Uterus (tissue), 2 donors: ENCODE measurements at regions not wholly inside any gene's neighbourhood (a gene's known extent, or its start where the extent isn't known, plus 50 kb on each side); places are given as distances from the start of the nearest gene placed in this dataset.

ENCODE experiments used
- POLR2A ChIP-seq, 2 donors: fragments of 450-650 bp; IDR thresholded peaks; one replicate each; pipeline ENCODE4 v1.6.1; 2016; ENCODE audit warnings: antibody characterized with exemption in 2 of 2, mild to moderate bottlenecking in 1 of 2, moderate library complexity in 1 of 2
- TF ChIP-seq, protein P1 (sequence below), 4 experiments: fragments of 200-600 bp in 2 of 4; fragments of 450-650 bp in 2 of 4; sonication (generic) in 2 of 4; IDR thresholded peaks; one replicate each; pipeline ENCODE4 v1.5.1; 2016 to 2019; ENCODE audit warnings: antibody characterized with exemption in 4 of 4, mild to moderate bottlenecking in 2 of 4, moderate library complexity in 1 of 4

DNA sequence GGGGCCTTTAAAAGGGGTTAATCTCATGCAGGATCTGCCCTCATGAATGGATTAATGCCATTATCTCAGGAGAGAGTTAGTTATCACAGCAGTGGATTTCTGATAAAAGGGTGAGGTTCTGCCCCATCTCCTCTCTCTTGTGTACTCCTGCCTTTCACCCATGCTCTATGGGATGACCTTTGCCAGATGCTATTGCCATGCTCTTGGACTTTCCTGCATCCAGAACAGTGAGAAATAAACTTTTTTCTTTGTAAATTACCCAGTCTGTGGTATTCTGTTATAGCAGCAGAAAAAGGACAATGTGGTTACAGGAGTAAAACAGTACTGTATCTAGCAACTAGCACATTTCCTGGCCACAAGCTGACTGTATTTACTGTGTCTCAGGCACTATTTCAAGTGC, 58.0 kb upstream of the CCN2 start:
- TF ChIP-seq, protein P1, sequence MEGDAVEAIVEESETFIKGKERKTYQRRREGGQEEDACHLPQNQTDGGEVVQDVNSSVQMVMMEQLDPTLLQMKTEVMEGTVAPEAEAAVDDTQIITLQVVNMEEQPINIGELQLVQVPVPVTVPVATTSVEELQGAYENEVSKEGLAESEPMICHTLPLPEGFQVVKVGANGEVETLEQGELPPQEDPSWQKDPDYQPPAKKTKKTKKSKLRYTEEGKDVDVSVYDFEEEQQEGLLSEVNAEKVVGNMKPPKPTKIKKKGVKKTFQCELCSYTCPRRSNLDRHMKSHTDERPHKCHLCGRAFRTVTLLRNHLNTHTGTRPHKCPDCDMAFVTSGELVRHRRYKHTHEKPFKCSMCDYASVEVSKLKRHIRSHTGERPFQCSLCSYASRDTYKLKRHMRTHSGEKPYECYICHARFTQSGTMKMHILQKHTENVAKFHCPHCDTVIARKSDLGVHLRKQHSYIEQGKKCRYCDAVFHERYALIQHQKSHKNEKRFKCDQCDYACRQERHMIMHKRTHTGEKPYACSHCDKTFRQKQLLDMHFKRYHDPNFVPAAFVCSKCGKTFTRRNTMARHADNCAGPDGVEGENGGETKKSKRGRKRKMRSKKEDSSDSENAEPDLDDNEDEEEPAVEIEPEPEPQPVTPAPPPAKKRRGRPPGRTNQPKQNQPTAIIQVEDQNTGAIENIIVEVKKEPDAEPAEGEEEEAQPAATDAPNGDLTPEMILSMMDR (IDR thresholded peaks at IDR 0.05): no peak
- no peak for TF ChIP-seq POLR2A (IDR thresholded peaks at IDR 0.05)
